WTC11 (cell line): ENCODE measurements at regions not wholly inside any gene's neighbourhood (a gene's known extent, or its start where the extent isn't known, plus 50 kb on each side); places are given as distances from the start of the nearest gene placed in this dataset.

Source experiments
- ATAC-seq: fragments of 200-7000 bp; cut with Tn5 transposase; 2 replicates; pipeline ENCODE4 v1.10.0; 2021; ENCODE audit warnings: mild to moderate bottlenecking, moderate library complexity
- CTCF ChIA-PET: fragments of 300-600 bp; sonication (Branson Sonifier 250); formaldehyde crosslinking; loops from one replicate; lab custom pipeline; 2021; ENCODE audit warnings: antibody characterized with exemption; lab: Charles Lee
- POLR2A ChIA-PET: fragments of 350-600 bp; sonication (Branson Sonifier 250); formaldehyde crosslinking; loops from one replicate; lab custom pipeline; 2021; ENCODE audit warnings: antibody characterized with exemption; lab: Charles Lee
- DNase-seq: peaks from one replicate; pipeline ENCODE4 v3.0.0; 2021; ENCODE audit warnings: low spot score
- H3K27ac Mint-ChIP-seq: 2 replicates; pipeline ENCODE4 v1.8.0; 2021; ENCODE audit warnings: mixed read lengths
- H3K27me3 Mint-ChIP-seq: 2 replicates; pipeline ENCODE4 v1.8.0; 2021; ENCODE audit warnings: low read depth, mild to moderate bottlenecking, moderate library complexity, mixed read lengths
- H3K36me3 Mint-ChIP-seq: 2 replicates; pipeline ENCODE4 v1.8.0; 2021; ENCODE audit warnings: mixed read lengths
- H3K4me1 Mint-ChIP-seq: 2 replicates; pipeline ENCODE4 v1.8.0; 2022; ENCODE audit warnings: mixed read lengths
- H3K4me3 Mint-ChIP-seq: 2 replicates; pipeline ENCODE4 v1.8.0; 2021; ENCODE audit warnings: mild to moderate bottlenecking, moderate library complexity, mixed read lengths
- H3K9me3 Mint-ChIP-seq: 2 replicates; pipeline ENCODE4 v1.8.0; 2021; ENCODE audit warnings: mixed read lengths
- AFF4 ChIP-seq: sonication (generic); formaldehyde crosslinking; IDR thresholded peaks from 2 replicates; pipeline ENCODE4 v1.8.1; 2023; ENCODE audit warnings: mild to moderate bottlenecking, missing genetic modification reagents, borderline replicate concordance
- CREB1 ChIP-seq: sonication (generic); formaldehyde crosslinking; IDR thresholded peaks from 2 replicates; pipeline ENCODE4 v1.8.0; 2023; ENCODE audit warnings: mild to moderate bottlenecking, missing genetic modification reagents
- E2F1 ChIP-seq: sonication (generic); formaldehyde crosslinking; IDR thresholded peaks from 2 replicates; pipeline ENCODE4 v1.8.0; 2022; ENCODE audit warnings: mild to moderate bottlenecking, missing genetic modification reagents
- EMX1 ChIP-seq: fragments of 250-450 bp; sonication (Bioruptor Pico); IDR thresholded peaks from 2 replicates; pipeline ENCODE4 v1.8.0; 2021; ENCODE audit warnings: mild to moderate bottlenecking
- GRHL2 ChIP-seq: fragments of 250-450 bp; sonication (Bioruptor Pico); IDR thresholded peaks from 2 replicates; pipeline ENCODE4 v1.8.0; 2022; ENCODE audit warnings: mild to moderate bottlenecking, moderate library complexity; ENCODE audit not compliant: insufficient replicate concordance, severe bottlenecking
- JUN ChIP-seq: sonication (generic); formaldehyde crosslinking; IDR thresholded peaks from 2 replicates; pipeline ENCODE4 v1.8.0; 2023; ENCODE audit warnings: mild to moderate bottlenecking, missing genetic modification reagents
- MLX ChIP-seq: sonication (generic); formaldehyde crosslinking; IDR thresholded peaks from 2 replicates; pipeline ENCODE4 v1.8.1; 2023; ENCODE audit warnings: mild to moderate bottlenecking, missing genetic modification reagents, moderate library complexity
- NFYB ChIP-seq: sonication (generic); formaldehyde crosslinking; conservative IDR thresholded peaks from 2 replicates; pipeline ENCODE4 v1.8.0; 2022; ENCODE audit warnings: low read depth, missing genetic modification reagents
- OVOL2 ChIP-seq: fragments of 250-450 bp; sonication (Bioruptor Pico); IDR thresholded peaks from 2 replicates; pipeline ENCODE4 v1.9.0; 2021; ENCODE audit warnings: mild to moderate bottlenecking, borderline replicate concordance
- PRDM15 ChIP-seq: sonication (generic); formaldehyde crosslinking; IDR thresholded peaks from 2 replicates; pipeline ENCODE4 v1.8.0; 2022; ENCODE audit warnings: missing genetic modification reagents
- SMAD4 ChIP-seq: sonication (generic); formaldehyde crosslinking; IDR thresholded peaks from 2 replicates; pipeline ENCODE4 v1.8.0; 2022; ENCODE audit warnings: mild to moderate bottlenecking, missing genetic modification reagents
- TCF7 ChIP-seq: sonication (generic); formaldehyde crosslinking; IDR thresholded peaks from 2 replicates; pipeline ENCODE4 v1.8.0; 2022; ENCODE audit warnings: mild to moderate bottlenecking, low read depth, missing genetic modification reagents, moderate library complexity
- TEAD1 ChIP-seq: sonication (generic); formaldehyde crosslinking; IDR thresholded peaks from 2 replicates; pipeline ENCODE4 v1.8.0; 2022; ENCODE audit warnings: mild to moderate bottlenecking, missing genetic modification reagents
- TP53 ChIP-seq: sonication (generic); formaldehyde crosslinking; IDR thresholded peaks from 2 replicates; pipeline ENCODE4 v1.8.1; 2023; ENCODE audit warnings: mild to moderate bottlenecking, missing genetic modification reagents
- ZNF219 ChIP-seq: sonication (generic); formaldehyde crosslinking; IDR thresholded peaks from 2 replicates; pipeline ENCODE4 v1.8.0; 2023; ENCODE audit warnings: missing genetic modification reagents, mild to moderate bottlenecking, borderline replicate concordance
- ZNF263 ChIP-seq: sonication (generic); formaldehyde crosslinking; IDR thresholded peaks from 2 replicates; pipeline ENCODE4 v1.8.1; 2022; ENCODE audit warnings: low read depth, mild to moderate bottlenecking, moderate library complexity, missing genetic modification reagents
- ZNF396 ChIP-seq: fragments of 250-450 bp; sonication (Bioruptor Pico); IDR thresholded peaks from 2 replicates; pipeline ENCODE4 v1.8.0; 2021; ENCODE audit warnings: mild to moderate bottlenecking, moderate library complexity, borderline replicate concordance
- ZNF532 ChIP-seq: fragments of 250-450 bp; sonication (Bioruptor Pico); IDR thresholded peaks from 2 replicates; pipeline ENCODE4 v1.9.0; 2021; ENCODE audit warnings: mild to moderate bottlenecking, borderline replicate concordance

- no peak for TF ChIP-seq ZNF532 (CRISPR knock-in tag)
- TF ChIP-seq GRHL2 (CRISPR knock-in tag) = no peak
- no peak for TF ChIP-seq MLX (CRISPR knock-in tag)
- TF ChIP-seq PRDM15 (CRISPR knock-in tag) = no peak
- TF ChIP-seq NFYB = no peak
- TF ChIP-seq EMX1 (CRISPR knock-in tag) = no peak
- TF ChIP-seq, all 79 proteins: peak for 0
These were observed 63.8 kb upstream of the RXFP2 start (continued) for GRCh38 chr13:31675440-31675953.

GRCh38 chr13:31681133-31681532, 58.2 kb upstream of the RXFP2 start:
- Mint-ChIP-seq H3K9me3 (peaks cover 4% of the 10 kb centered on the region; the same call in 1 of the 2 replicates), H3K36me3 (no peaks in the 10 kb centered on the region), H3K4me1 (peaks cover 14% of the 10 kb centered on the region), H3K27ac (no peak overlapping the region), H3K27me3 (no peaks in the 10 kb centered on the region), H3K4me3 (no peak overlapping the region)
- POLR2A ChIA-PET = no interaction called here
- ATAC-seq (no peak), DNase-seq (no peak)
- TF ChIP-seq TEAD1 (CRISPR knock-in tag) = no peak
- no peak for TF ChIP-seq OVOL2
- no peak for TF ChIP-seq SMAD4
- no peak for TF ChIP-seq TP53
- TF ChIP-seq ZNF396 (CRISPR knock-in tag) = no peak
- no peak for TF ChIP-seq ZNF219
- no peak for TF ChIP-seq TCF7 (CRISPR knock-in tag)
- TF ChIP-seq JUN (CRISPR knock-in tag) = no peak
- CTCF ChIA-PET = no interaction called here

- H3K9me3 Mint-ChIP-seq = peaks cover 7% of the 10 kb centered on the region
- TF ChIP-seq CREB1 (CRISPR knock-in tag) = no peak
- no peak for TF ChIP-seq AFF4
- no peak for TF ChIP-seq E2F1 (CRISPR knock-in tag)
- TF ChIP-seq ZNF263 = no peak
- CTCF ChIA-PET = no interaction called here
- peaks cover 14% of the 10 kb centered on the region for H3K4me1 Mint-ChIP-seq
- POLR2A ChIA-PET = no interaction called here
- H3K27ac Mint-ChIP-seq = no peak overlapping the region
- no peaks in the 10 kb centered on the region for H3K27me3 Mint-ChIP-seq
- DNase-seq (no peak), ATAC-seq (no peak)
- no peak overlapping the region for H3K4me3 Mint-ChIP-seq
- H3K36me3 Mint-ChIP-seq = no peaks in the 10 kb centered on the region
These were observed 54.9 kb upstream of the RXFP2 start for GRCh38 chr13:31684466-31684865.
